SU-DHL-6 (cell line): ENCODE measurements at regions not wholly inside any gene's neighbourhood (a gene's known extent, or its start where the extent isn't known, plus 50 kb on each side); places are given as distances from the start of the nearest gene placed in this dataset.

Experiments
- H2AFZ ChIP-seq: fragments of 200-600 bp; sonication (generic); 2 replicates; pipeline ENCODE4 v1.6.1; 2014; ENCODE audit warnings: low read depth, mild to moderate bottlenecking, moderate library complexity, mixed read lengths, antibody characterized with exemption, low read length; ENCODE audit not compliant: severe bottlenecking
- H3F3A ChIP-seq: fragments of 200-600 bp; shearing (Covaris generic); 2 replicates; pipeline ENCODE4 v1.6.0; 2016; ENCODE audit warnings: antibody characterized with exemption, mild to moderate bottlenecking; ENCODE audit not compliant: insufficient read depth
- H3K27ac ChIP-seq: fragments of 200-600 bp; sonication (generic); 2 replicates; pipeline ENCODE4 v1.5.1; 2016; ENCODE audit warnings: low read depth, mild to moderate bottlenecking, low read length, moderate library complexity, mixed read lengths
- H3K27me3 ChIP-seq: fragments of 200-600 bp; sonication (generic), shearing (Covaris generic); 2 replicates; pipeline ENCODE4 v1.6.0; 2014; ENCODE audit warnings: mild to moderate bottlenecking, low read length
- H3K36me3 ChIP-seq: fragments of 200-600 bp; sonication (generic); 2 replicates; pipeline ENCODE4 v1.6.1; 2014; ENCODE audit warnings: mild to moderate bottlenecking, low read length, mixed read lengths
- H3K4me2 ChIP-seq: fragments of 300-600, 200-600 bp; shearing (Covaris generic), sonication (generic); 2 replicates; pipeline ENCODE4 v1.6.0; 2014; ENCODE audit warnings: low read length, low read depth, mild to moderate bottlenecking; ENCODE audit not compliant: poor library complexity, severe bottlenecking
- H3K4me3 ChIP-seq: fragments of 200-600 bp; sonication (generic); 2 replicates; pipeline ENCODE4 v1.5.1; 2014; ENCODE audit warnings: antibody characterized with exemption, low read length, mild to moderate bottlenecking, mixed read lengths; ENCODE audit not compliant: insufficient read depth, poor library complexity, severe bottlenecking
- H3K79me2 ChIP-seq: fragments of 200-600 bp; sonication (generic); 2 replicates; pipeline ENCODE4 v1.6.1; 2014; ENCODE audit warnings: mild to moderate bottlenecking, low read length, moderate library complexity; ENCODE audit not compliant: insufficient read depth
- H3K9ac ChIP-seq: fragments of 200-600 bp; sonication (generic); 2 replicates; pipeline ENCODE4 v1.7.0; 2014; ENCODE audit warnings: mild to moderate bottlenecking, low read length
- H3K9me2 ChIP-seq: fragments of 200-600 bp; sonication (generic); replicated peaks from 2 replicates; pipeline ENCODE4 v1.6.1; 2014; ENCODE audit warnings: low read length; ENCODE audit not compliant: insufficient read depth
- H3K9me3 ChIP-seq: fragments of 200-600 bp; sonication (generic); 2 replicates; pipeline ENCODE4 v1.6.1; 2014; ENCODE audit warnings: low read length, mixed read lengths; ENCODE audit not compliant: insufficient read depth
- H4K20me1 ChIP-seq: fragments of 200-600 bp; sonication (generic); 2 replicates; pipeline ENCODE4 v1.6.1; 2014; ENCODE audit warnings: low read depth, mild to moderate bottlenecking, antibody characterized with exemption, low read length, moderate library complexity, mixed read lengths
- EZH2phosphoT487 ChIP-seq: fragments of 200-600 bp; sonication (generic), shearing (Covaris generic); conservative IDR thresholded peaks from 2 replicates; pipeline ENCODE4 v1.6.1; 2018; ENCODE audit warnings: mild to moderate bottlenecking, antibody characterized with exemption, low read length, moderate library complexity, mixed read lengths
- TF ChIP-seq, protein P1 (sequence below): fragments of 200-600 bp; sonication (generic); IDR thresholded peaks from one replicate; pipeline ENCODE4 v1.5.1; 2017; ENCODE audit warnings: antibody characterized with exemption, mild to moderate bottlenecking, low read length, moderate library complexity; ENCODE audit not compliant: insufficient read depth, poor library complexity, severe bottlenecking

DNA sequence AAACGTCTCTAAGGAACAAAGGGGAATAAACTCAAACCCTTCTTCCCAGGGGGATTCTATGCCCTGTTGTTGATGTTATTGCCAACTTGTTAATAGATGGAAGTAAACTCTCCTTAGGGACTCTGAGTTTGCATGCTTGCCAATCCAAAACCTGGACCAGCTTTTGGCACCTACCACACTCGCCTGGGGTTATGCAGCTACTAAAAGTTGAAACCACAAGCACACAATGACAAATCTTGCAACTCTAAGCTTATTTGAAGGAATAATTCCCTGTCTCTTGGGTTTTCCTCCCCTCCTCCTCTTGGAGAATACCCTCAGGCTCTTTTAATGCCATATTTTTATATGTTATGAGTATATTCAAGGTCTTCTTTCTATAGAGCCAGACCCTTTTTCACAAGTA, 484.1 kb downstream of the FBXO15 start:
- no peaks in the 10 kb centered on the region for H3F3A ChIP-seq
- no peaks in the 10 kb centered on the region for H3K9me3 ChIP-seq
- H3K79me2 ChIP-seq = no peaks in the 10 kb centered on the region
- H4K20me1 ChIP-seq = no peaks in the 10 kb centered on the region
- no peak overlapping the region for H3K4me3 ChIP-seq
- no peaks in the 10 kb centered on the region for H3K36me3 ChIP-seq
- H3K4me2 ChIP-seq = no peak overlapping the region
- no peak overlapping the region for H3K9ac ChIP-seq
- TF ChIP-seq, protein P1, sequence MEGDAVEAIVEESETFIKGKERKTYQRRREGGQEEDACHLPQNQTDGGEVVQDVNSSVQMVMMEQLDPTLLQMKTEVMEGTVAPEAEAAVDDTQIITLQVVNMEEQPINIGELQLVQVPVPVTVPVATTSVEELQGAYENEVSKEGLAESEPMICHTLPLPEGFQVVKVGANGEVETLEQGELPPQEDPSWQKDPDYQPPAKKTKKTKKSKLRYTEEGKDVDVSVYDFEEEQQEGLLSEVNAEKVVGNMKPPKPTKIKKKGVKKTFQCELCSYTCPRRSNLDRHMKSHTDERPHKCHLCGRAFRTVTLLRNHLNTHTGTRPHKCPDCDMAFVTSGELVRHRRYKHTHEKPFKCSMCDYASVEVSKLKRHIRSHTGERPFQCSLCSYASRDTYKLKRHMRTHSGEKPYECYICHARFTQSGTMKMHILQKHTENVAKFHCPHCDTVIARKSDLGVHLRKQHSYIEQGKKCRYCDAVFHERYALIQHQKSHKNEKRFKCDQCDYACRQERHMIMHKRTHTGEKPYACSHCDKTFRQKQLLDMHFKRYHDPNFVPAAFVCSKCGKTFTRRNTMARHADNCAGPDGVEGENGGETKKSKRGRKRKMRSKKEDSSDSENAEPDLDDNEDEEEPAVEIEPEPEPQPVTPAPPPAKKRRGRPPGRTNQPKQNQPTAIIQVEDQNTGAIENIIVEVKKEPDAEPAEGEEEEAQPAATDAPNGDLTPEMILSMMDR = no peak
- TF ChIP-seq EZH2phosphoT487 = no peak
- H3K27me3 ChIP-seq = no peaks in the 10 kb centered on the region
- H3K9me2 ChIP-seq = no peaks in the 10 kb centered on the region
- no peak overlapping the region for H3K27ac ChIP-seq
- no peak overlapping the region for H2AFZ ChIP-seq

DNA sequence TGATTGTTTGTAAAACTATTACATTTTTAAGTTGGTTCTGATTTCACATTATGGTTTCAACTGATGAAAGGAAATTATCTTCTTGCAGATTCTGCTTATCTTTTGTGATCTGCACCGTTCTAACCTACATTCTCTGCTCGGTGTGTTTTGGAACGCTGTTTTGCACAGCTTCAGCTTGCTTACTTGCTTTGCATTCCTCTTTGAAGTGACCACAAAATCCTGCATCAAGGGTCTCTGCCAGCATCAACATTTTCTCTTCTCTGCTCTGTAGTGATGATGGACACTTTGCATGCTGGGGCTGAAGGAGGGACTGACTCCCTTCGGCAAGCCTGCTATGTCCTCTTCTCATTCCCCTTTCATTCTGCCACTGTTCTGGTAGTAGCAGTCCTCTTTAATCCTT, 485.2 kb downstream of the FBXO15 start:
- no peaks in the 10 kb centered on the region for H3K79me2 ChIP-seq
- no peaks in the 10 kb centered on the region for H3F3A ChIP-seq
- H3K4me3 ChIP-seq = no peak overlapping the region
- no peaks in the 10 kb centered on the region for H3K9me3 ChIP-seq
- TF ChIP-seq, protein P1 = no peak
- no peak for TF ChIP-seq EZH2phosphoT487
- H3K36me3 ChIP-seq = no peaks in the 10 kb centered on the region
- H3K9me2 ChIP-seq = no peaks in the 10 kb centered on the region
- no peak overlapping the region for H3K4me2 ChIP-seq
- no peaks in the 10 kb centered on the region for H4K20me1 ChIP-seq
- H3K27me3 ChIP-seq = no peaks in the 10 kb centered on the region
- H3K9ac ChIP-seq = no peak overlapping the region
- no peak overlapping the region for H2AFZ ChIP-seq
- no peak overlapping the region for H3K27ac ChIP-seq

DNA sequence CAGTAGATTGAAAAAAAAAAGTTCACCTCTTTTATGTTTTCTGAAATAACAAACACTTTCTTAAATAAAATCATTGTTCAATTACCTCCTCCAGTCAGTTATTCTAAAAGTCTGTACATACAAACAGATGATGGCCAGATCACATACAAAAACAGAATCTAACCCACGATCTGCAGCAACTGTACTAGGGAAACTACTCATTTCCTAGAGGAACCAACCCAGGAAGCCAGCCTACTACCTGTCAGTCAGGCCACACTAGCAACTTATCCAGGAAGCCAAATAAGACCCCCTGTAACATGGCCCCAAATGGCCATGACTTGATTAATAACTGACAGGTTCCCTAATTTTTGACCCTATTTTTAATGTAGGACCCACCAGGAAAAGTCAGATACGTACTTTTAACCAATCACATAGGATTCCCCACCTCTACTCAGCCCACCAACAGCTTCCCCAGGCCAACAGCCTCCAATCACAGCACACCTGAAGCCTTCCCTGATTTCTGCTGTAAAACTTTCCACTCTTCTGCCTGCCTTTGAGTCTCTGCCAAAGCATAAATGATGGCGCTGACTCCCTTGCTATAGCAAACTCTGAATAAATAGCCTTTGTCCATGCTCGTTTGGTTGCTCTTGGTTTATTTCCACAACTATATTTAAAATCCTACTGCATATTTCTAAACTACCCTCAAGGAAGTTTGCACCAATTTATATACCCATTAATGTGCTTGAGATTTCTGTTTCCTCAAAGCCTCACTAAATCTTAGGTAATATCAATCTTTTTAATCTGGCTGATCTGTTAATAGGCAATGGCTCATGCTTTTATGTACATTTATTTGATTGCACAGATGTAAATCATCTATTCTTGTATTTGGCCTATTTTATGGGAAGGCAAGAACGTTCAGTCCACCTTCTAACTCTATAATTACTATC, 486.4 kb downstream of the FBXO15 start:
- H3K27me3 ChIP-seq = no peaks in the 10 kb centered on the region
- no peaks in the 10 kb centered on the region for H4K20me1 ChIP-seq
- no peaks in the 10 kb centered on the region for H3K79me2 ChIP-seq
- no peaks in the 10 kb centered on the region for H3K36me3 ChIP-seq
- no peak overlapping the region for H3K4me3 ChIP-seq
- no peaks in the 10 kb centered on the region for H3K9me2 ChIP-seq
- no peak overlapping the region for H3K4me2 ChIP-seq
- H3K27ac ChIP-seq = no peak overlapping the region
- no peaks in the 10 kb centered on the region for H3K9me3 ChIP-seq
- H3K9ac ChIP-seq = no peak overlapping the region
- no peak for TF ChIP-seq EZH2phosphoT487
- TF ChIP-seq, protein P1 = no peak
- no peak overlapping the region for H2AFZ ChIP-seq
- no peaks in the 10 kb centered on the region for H3F3A ChIP-seq
